Omental fat pad (tissue), 3 donors: ENCODE measurements at regions not wholly inside any gene's neighbourhood (a gene's known extent, or its start where the extent isn't known, plus 50 kb on each side); places are given as distances from the start of the nearest gene placed in this dataset.

ENCODE experiments used
- ATAC-seq: fragments of 150-250 bp; one replicate; pipeline ENCODE4 v1.9.1; 2016; ENCODE audit warnings: mild to moderate bottlenecking, moderate library complexity; ENCODE audit not compliant: low FRiP score
- DNase-seq: peaks from one replicate; pipeline ENCODE4 v3.0.0-alpha.2; 2019; ENCODE audit warnings: low spot score
- CTCF ChIP-seq, 3 donors: fragments of 450-650 bp; IDR thresholded peaks; one replicate each; pipeline ENCODE4 v1.5.1; 2016 to 2017; ENCODE audit warnings: antibody characterized with exemption in 3 of 3, mild to moderate bottlenecking in 3 of 3, moderate library complexity in 2 of 3

GRCh38 chr9:100926366-100926765 is 102.2 kb upstream of the PLPPR1 start:
- ATAC-seq (no peak), DNase-seq (no peak)
- TF ChIP-seq CTCF (IDR thresholded peaks at IDR 0.05) = no peak

DNA sequence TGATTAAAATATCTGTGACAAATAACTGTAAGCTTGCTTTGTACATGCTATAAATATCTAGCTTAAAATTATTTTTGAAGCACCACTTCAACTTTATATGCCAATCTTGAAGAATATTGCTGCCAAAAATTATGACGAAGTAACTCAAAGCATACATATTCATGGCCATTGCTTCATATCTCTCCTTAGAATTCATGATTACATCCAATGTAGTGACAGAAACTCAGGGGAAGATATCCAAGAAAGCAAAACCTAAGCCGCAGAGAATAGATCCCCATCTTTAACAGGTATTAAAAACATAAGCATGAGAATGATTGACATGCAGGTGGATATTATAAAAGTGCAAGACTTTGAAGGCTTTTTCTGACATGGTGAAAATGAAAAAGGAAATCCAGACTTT is 100.8 kb upstream of the PLPPR1 start:
- DNase-seq (no peak), ATAC-seq (no peak)
- no peak for TF ChIP-seq CTCF (IDR thresholded peaks at IDR 0.05)

DNA sequence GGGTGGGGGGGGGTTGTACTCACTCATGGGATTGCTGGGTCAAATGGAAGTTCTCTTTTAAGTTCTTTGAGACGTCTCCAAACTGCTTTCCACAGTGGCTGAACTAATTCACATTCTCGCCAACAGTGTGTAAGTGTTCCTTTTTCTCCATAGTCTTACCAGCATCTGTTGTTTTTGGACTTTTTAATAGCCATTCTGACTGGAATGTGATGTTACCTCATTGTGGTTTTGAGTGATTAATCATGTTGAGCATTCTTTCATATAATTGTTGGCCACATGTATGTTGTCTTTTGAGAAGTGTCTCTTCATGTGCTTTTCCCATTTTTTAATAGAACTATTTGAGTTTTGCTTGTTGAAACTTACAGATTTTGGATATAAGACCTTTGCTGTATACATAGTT is 94.9 kb upstream of the PLPPR1 start:
- ATAC-seq (no peak), DNase-seq (no peak)
- TF ChIP-seq CTCF (IDR thresholded peaks at IDR 0.05) = no peak

DNA sequence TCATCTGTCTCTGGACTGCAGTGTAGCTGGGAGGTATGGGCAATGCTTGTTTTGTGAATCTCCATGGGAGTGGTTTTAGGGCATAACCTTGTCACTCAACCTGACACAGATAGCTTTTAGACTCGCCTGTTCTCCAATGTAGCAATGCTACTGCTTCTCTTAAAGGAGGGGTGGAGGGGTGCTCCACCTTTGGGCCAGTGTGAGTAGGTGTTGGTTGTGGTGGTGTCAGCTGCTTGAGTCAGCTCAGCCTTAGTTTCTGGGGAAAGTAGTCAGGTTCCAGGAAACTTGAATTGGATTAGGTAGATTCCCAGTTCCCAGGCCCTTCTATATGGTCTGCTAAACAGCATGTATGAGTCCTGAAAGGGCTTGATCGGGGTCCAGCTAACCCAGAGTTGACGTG is 91.1 kb upstream of the PLPPR1 start:
- ATAC-seq = no peak
- no peak for TF ChIP-seq CTCF (IDR thresholded peaks at IDR 0.05)
- no peak for DNase-seq

DNA sequence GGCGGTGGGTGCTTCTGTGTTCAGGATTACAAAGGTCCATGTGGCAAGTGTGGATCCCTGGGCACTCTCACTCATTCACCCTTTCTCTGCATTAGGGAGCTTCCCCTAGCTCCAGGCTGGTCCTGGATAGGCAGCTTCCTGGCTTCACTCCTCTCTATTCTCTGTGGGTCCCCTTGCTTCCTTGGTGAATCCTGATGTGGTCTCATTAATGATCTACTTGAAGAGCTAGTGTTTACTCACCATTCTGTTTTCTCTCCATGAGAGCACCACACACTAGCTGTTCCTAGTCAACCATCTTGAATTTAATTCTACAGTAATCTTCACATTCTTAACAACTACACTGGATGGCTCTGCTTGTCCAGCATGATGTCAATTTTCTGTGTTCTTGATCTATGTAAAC is 90.0 kb upstream of the PLPPR1 start:
- TF ChIP-seq CTCF (IDR thresholded peaks at IDR 0.05) = no peak
- DNase-seq (no peak), ATAC-seq (no peak)

- DNase-seq = no peak
- no peak for ATAC-seq
- no peak for TF ChIP-seq CTCF (IDR thresholded peaks at IDR 0.05)
These were observed 88.9 kb upstream of the PLPPR1 start for GRCh38 chr9:100939636-100940035.

- no peak for DNase-seq
- ATAC-seq = no peak
- no peak for TF ChIP-seq CTCF (IDR thresholded peaks at IDR 0.05)
These were observed 69.3 kb upstream of the PLPPR1 start for GRCh38 chr9:100959226-100959625.
